ENCODE measurements at regions not wholly inside any gene's neighbourhood (a gene's known extent, or its start where the extent isn't known, plus 50 kb on each side); places are given as distances from the start of the nearest gene placed in this dataset.

GRCh38 chr10:91046869-91047268 lies 126.0 kb upstream of the ANKRD1 start:
- no peaks in the 10 kb centered on the region for H3K36me3 ChIP-seq (ENCODE audit: control insufficient read depth in 4 of 4, insufficient read depth in 3 of 4, low read depth in 1 of 4, low read length in 3 of 4)
- no peak overlapping the region for H3K27ac ChIP-seq (ENCODE audit: low read depth in 1 of 2, low read length in 2 of 2)
- H3K9me3 ChIP-seq (ENCODE audit: control insufficient read depth in 4 of 4, low read length in 3 of 4) = no peaks in the 10 kb centered on the region
- peak; percentile 92 for TF ChIP-seq NR2F2 (IDR thresholded peaks at IDR 0.05)
- TF ChIP-seq SP1 (IDR thresholded peaks at IDR 0.05) = peak; percentile 48
- peak; percentile 44 to 52 for TF ChIP-seq RXRA (IDR thresholded peaks at IDR 0.05)
- peak in 1 of 2 donors; percentile 38 for TF ChIP-seq RAD21 (IDR thresholded peaks at IDR 0.05)
- TF ChIP-seq HNF4A (conservative IDR thresholded peaks at IDR 0.05) = no peak
- TF ChIP-seq, protein P1, sequence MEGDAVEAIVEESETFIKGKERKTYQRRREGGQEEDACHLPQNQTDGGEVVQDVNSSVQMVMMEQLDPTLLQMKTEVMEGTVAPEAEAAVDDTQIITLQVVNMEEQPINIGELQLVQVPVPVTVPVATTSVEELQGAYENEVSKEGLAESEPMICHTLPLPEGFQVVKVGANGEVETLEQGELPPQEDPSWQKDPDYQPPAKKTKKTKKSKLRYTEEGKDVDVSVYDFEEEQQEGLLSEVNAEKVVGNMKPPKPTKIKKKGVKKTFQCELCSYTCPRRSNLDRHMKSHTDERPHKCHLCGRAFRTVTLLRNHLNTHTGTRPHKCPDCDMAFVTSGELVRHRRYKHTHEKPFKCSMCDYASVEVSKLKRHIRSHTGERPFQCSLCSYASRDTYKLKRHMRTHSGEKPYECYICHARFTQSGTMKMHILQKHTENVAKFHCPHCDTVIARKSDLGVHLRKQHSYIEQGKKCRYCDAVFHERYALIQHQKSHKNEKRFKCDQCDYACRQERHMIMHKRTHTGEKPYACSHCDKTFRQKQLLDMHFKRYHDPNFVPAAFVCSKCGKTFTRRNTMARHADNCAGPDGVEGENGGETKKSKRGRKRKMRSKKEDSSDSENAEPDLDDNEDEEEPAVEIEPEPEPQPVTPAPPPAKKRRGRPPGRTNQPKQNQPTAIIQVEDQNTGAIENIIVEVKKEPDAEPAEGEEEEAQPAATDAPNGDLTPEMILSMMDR (IDR thresholded peaks at IDR 0.05; ENCODE audit: low read depth, low read length, missing input control) = no peak
- TF ChIP-seq ATF3 (IDR thresholded peaks at IDR 0.05) = no peak
- TF ChIP-seq REST (IDR thresholded peaks at IDR 0.05) = no peak
- no peak for TF ChIP-seq TAF1 (conservative IDR thresholded peaks at IDR 0.05)
- no peak for TF ChIP-seq EGR1 (IDR thresholded peaks at IDR 0.05; ENCODE audit: low read depth in 2 of 2)
- no peak for TF ChIP-seq MAX (IDR thresholded peaks at IDR 0.05)
- no peak for TF ChIP-seq JUND (IDR thresholded peaks at IDR 0.05)
- TF ChIP-seq GABPA (IDR thresholded peaks at IDR 0.05 in 1 of 2, conservative IDR thresholded peaks at IDR 0.05 in 1 of 2) = no peak
- TF ChIP-seq YY1 (IDR thresholded peaks at IDR 0.05) = no peak
- no peak for TF ChIP-seq HNF4G (IDR thresholded peaks at IDR 0.05)
- H3K4me3 ChIP-seq (ENCODE audit: low read depth in 1 of 3, low read length in 3 of 3) = no peak overlapping the region
- DNase-seq (ENCODE audit: low spot score) = no peak
- H3K9ac ChIP-seq (ENCODE audit: low read depth in 1 of 2, low read length in 2 of 2) = no peak overlapping the region
- peaks cover 0 to 14% (median 12%) of the 10 kb centered on the region in 4 donors for H3K4me1 ChIP-seq (ENCODE audit: control insufficient read depth in 4 of 4, insufficient read depth in 4 of 4, low read length in 3 of 4)
- H3K27me3 ChIP-seq (ENCODE audit: control insufficient read depth in 4 of 4, insufficient read depth in 4 of 4, low read length in 3 of 4) = no peaks in the 10 kb centered on the region
- WGBS = 49% methylated on average over 3 of the region's 3 CpGs

DNA sequence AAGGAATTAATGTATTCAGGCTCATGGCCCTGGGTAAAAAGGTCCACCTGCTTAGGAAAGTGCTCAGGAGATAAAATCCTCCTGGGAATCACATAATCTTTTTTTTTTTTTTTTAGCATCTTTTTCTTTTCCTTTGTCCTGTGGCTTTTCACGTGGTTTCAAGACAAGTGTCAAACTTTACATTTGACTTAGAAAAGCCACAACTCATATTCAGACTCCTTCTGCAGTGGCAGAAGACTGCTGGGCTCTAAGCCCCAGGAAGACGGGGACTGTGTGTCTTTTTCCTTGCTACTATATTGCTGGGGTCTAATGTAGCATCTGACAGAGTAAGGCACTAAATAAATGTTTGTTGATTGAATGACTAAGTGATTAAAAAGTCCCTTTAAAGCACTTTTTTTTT lies 127.5 kb upstream of the ANKRD1 start:
- WGBS = 90% methylated on average over 2 of the region's 2 CpGs

More for the DNA sequence above, 127.5 kb upstream of the ANKRD1 start:
- H3K27ac ChIP-seq (ENCODE audit: low read depth in 1 of 2, low read length in 2 of 2) = no peak overlapping the region
- no peaks in the 10 kb centered on the region for H3K9me3 ChIP-seq (ENCODE audit: control insufficient read depth in 4 of 4, low read length in 3 of 4)
- no peaks in the 10 kb centered on the region for H3K36me3 ChIP-seq (ENCODE audit: control insufficient read depth in 4 of 4, insufficient read depth in 3 of 4, low read depth in 1 of 4, low read length in 3 of 4)
- no peaks in the 10 kb centered on the region for H3K27me3 ChIP-seq (ENCODE audit: control insufficient read depth in 4 of 4, insufficient read depth in 4 of 4, low read length in 3 of 4)
- H3K4me1 ChIP-seq (ENCODE audit: control insufficient read depth in 4 of 4, insufficient read depth in 4 of 4, low read length in 3 of 4) = peaks cover 0 to 3% (median under 1%) of the 10 kb centered on the region in 4 donors
- TF ChIP-seq ATF3 (IDR thresholded peaks at IDR 0.05) (no peak), TAF1 (conservative IDR thresholded peaks at IDR 0.05) (no peak), MAX (IDR thresholded peaks at IDR 0.05) (no peak), JUND (IDR thresholded peaks at IDR 0.05) (no peak), HNF4A (conservative IDR thresholded peaks at IDR 0.05) (no peak), SP1 (IDR thresholded peaks at IDR 0.05) (no peak), FOXA1 (IDR thresholded peaks at IDR 0.05) (no peak), FOXA2 (IDR thresholded peaks at IDR 0.05) (no peak), ZBTB33 (IDR thresholded peaks at IDR 0.05) (no peak), EGR1 (IDR thresholded peaks at IDR 0.05; ENCODE audit: low read depth in 2 of 2) (no peak), NR2F2 (IDR thresholded peaks at IDR 0.05) (no peak), RXRA (IDR thresholded peaks at IDR 0.05) (no peak)
- TF ChIP-seq, protein P1 (IDR thresholded peaks at IDR 0.05; ENCODE audit: low read depth, low read length, missing input control) = no peak
- no peak overlapping the region for H3K9ac ChIP-seq (ENCODE audit: low read depth in 1 of 2, low read length in 2 of 2)
- H3K4me3 ChIP-seq (ENCODE audit: low read depth in 1 of 3, low read length in 3 of 3) = no peak overlapping the region
- DNase-seq (ENCODE audit: low spot score) = no peak
